ENCODE measurements at regions not wholly inside any gene's neighbourhood (a gene's known extent, or its start where the extent isn't known, plus 50 kb on each side); places are given as distances from the start of the nearest gene placed in this dataset.
A peak's percentile ranks its signal among the peaks of the same experiment; 100 is the strongest.

- Histone ChIP-seq H3K27me3 (ENCODE audit: control insufficient read depth in 1 of 2, insufficient read depth in 2 of 2, low read length in 2 of 2) (no peaks in the 10 kb centered on the region), H3K9me3 (ENCODE audit: low read length) (no peaks in the 10 kb centered on the region), H3K79me2 (ENCODE audit: insufficient read depth, low read length) (no peaks in the 10 kb centered on the region), H4K20me1 (ENCODE audit: insufficient read depth, low read length) (no peaks in the 10 kb centered on the region), H3K27ac (ENCODE audit: extremely low read length, insufficient read depth, low read length) (no peak overlapping the region), H3K4me3 (replicated peaks in 1 of 3; ENCODE audit: insufficient read depth in 1 of 3, low read depth in 2 of 3, low read length in 3 of 3) (no peak overlapping the region), H2AFZ (ENCODE audit: low read length) (no peak overlapping the region), H3K4me1 (ENCODE audit: insufficient read depth, low read length) (peaks cover 63% of the 10 kb centered on the region), H3K9ac (ENCODE audit: insufficient read depth, low read depth, low read length) (no peak overlapping the region), H3K36me3 (replicated peaks in 1 of 2; ENCODE audit: control insufficient read depth in 1 of 2, insufficient read depth in 2 of 2, low read length in 2 of 2) (no peaks in the 10 kb centered on the region), H3K4me2 (ENCODE audit: low read depth, low read length) (peak overlapping the region; percentile 20; the same call in 1 of the 2 replicates)
- in situ Hi-C loops (cut with HindIII; ENCODE audit: extremely low pct_ligation_motif_present, low pct_unique_long_range_greater_than_20kb) = no loop called here
- BruUV-seq (replicated peaks) = no TSS peak
- POLR2A ChIA-PET = no interaction called here
- CTCF ChIA-PET (ENCODE audit: low intra/inter-chr PET ratio, low total read pairs) = no interaction called here
- peak; percentile 49 for DNase-seq (ENCODE audit: low spot score)
- WGBS (ENCODE audit: low lambda C conversion rate) = 65% methylated on average over 14 of the region's 14 CpGs
- ATAC-seq = peak; percentile 70
- intact Hi-C loops (cut with micrococcal nuclease; ENCODE audit: unreplicated experiment) = no loop called here
- no peak for FAIRE-seq
- TF ChIP-seq TBX2 (CRISPR knock-in tag; IDR thresholded peaks at IDR 0.05; ENCODE audit: borderline replicate concordance) (peak; percentile 50; the same call in 1 of the 2 replicates), MEIS2 (CRISPR knock-in tag; IDR thresholded peaks at IDR 0.05) (no peak), STAT6 (CRISPR knock-in tag; IDR thresholded peaks at IDR 0.05; ENCODE audit: borderline replicate concordance) (no peak), SOX13 (IDR thresholded peaks at IDR 0.05) (no peak), SOX13 (CRISPR knock-in tag; conservative IDR thresholded peaks at IDR 0.05 in 1 of 2, IDR thresholded peaks at IDR 0.05 in 1 of 2) (peak in 1 of 2 experiments; percentile 35; a peak in 1 of 4 replicates), ELF4 (CRISPR knock-in tag; IDR thresholded peaks at IDR 0.05; ENCODE audit: borderline replicate concordance) (no peak), ZNF737 (CRISPR knock-in tag; IDR thresholded peaks at IDR 0.05; ENCODE audit: borderline replicate concordance) (no peak), SRSF1 (optimal IDR thresholded peaks at IDR 0.05; ENCODE audit: low read depth, low read length) (no peak), ESRRA (CRISPR knock-in tag; IDR thresholded peaks at IDR 0.05; ENCODE audit: low read depth) (no peak), NFIB (CRISPR knock-in tag; IDR thresholded peaks at IDR 0.05; ENCODE audit: borderline replicate concordance) (no peak), KMT2B (CRISPR knock-in tag; IDR thresholded peaks at IDR 0.05) (no peak), ZNF879 (CRISPR knock-in tag; IDR thresholded peaks at IDR 0.05) (no peak), FOXK2 (IDR thresholded peaks at IDR 0.05) (no peak), SOX6 (IDR thresholded peaks at IDR 0.05) (no peak), SOX6 (CRISPR knock-in tag; IDR thresholded peaks at IDR 0.05) (peak; percentile 37), ZNF17 (CRISPR knock-in tag; IDR thresholded peaks at IDR 0.05) (no peak), CBX2 (IDR thresholded peaks at IDR 0.05; ENCODE audit: low read depth, low read length) (no peak), CBX2 (CRISPR knock-in tag; IDR thresholded peaks at IDR 0.05; ENCODE audit: low read depth) (no peak), ZNF230 (CRISPR knock-in tag; IDR thresholded peaks at IDR 0.05) (no peak)
- TF ChIP-seq, protein P1, sequence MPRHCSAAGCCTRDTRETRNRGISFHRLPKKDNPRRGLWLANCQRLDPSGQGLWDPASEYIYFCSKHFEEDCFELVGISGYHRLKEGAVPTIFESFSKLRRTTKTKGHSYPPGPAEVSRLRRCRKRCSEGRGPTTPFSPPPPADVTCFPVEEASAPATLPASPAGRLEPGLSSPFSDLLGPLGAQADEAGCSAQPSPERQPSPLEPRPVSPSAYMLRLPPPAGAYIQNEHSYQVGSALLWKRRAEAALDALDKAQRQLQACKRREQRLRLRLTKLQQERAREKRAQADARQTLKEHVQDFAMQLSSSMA (CRISPR knock-in tag; IDR thresholded peaks at IDR 0.05) = no peak
- TF ChIP-seq, protein P2, sequence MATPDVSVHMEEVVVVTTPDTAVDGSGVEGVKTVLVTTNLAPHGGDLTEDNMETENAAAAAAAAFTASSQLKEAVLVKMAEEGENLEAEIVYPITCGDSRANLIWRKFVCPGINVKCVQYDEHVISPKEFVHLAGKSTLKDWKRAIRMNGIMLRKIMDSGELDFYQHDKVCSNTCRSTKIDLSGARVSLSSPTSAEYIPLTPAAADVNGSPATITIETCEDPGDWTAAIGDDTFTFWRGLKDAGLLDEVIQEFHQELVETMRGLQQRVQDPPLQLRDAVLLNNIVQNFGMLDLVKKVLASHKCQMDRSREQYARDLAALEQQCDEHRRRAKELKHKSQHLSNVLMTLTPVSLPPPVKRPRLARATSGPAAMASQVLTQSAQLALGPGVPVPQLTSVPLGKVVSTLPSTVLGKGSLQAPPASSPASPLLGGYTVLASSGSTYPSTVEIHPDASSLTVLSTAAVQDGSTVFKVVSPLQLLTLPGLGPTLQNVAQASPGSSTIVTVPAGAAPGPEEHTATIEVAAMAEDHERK (CRISPR knock-in tag; IDR thresholded peaks at IDR 0.05; ENCODE audit: low read depth) = no peak
Observed at GRCh38 chr10:11683529-11684320, 58.5 kb upstream of the ECHDC3 start.
